GM19372 (cell line): ENCODE measurements at regions not wholly inside any gene's neighbourhood (a gene's known extent, or its start where the extent isn't known, plus 50 kb on each side); places are given as distances from the start of the nearest gene placed in this dataset.
"Not testable (repeated sequence)": the region's sequence is repeated elsewhere in the genome, so short reads cannot be mapped to it uniquely, and the experiment has no call there.

Experiments used
- ATAC-seq: cut with Tn5 transposase; IDR thresholded peaks from one replicate; pipeline ENCODE4 v1.9.1; 2021; ENCODE audit warnings: mild to moderate bottlenecking, low read depth, moderate library complexity; ENCODE audit not compliant: unreplicated experiment

GRCh38 chr1:80539298-80539697 is 1261.4 kb upstream of the ADGRL2 start:
- ATAC-seq = not testable (repeated sequence)

GRCh38 chr1:80536461-80536860 is 1264.3 kb upstream of the ADGRL2 start:
- ATAC-seq = no peak

DNA sequence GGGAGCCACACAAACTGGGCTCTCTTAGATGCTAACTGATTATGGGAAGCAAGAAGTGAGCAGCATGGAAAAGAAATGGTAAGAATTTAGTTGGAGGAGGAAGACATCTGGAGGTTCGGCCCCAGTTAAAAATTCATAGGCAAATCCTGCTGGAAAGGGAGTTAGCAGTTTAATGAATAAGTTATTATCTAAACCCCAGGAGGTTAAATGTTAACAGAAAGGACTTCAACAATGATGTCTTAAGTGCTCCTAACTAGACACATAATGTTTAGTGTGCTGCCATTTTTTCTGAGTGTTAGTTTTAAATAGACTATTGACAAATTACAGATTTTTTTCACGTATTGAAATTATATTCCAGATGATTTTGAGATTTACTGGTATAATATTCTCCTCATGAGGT is 1265.3 kb upstream of the ADGRL2 start:
- no peak for ATAC-seq

GRCh38 chr1:80534606-80535360 is 1266.0 kb upstream of the ADGRL2 start:
- no peak for ATAC-seq

DNA sequence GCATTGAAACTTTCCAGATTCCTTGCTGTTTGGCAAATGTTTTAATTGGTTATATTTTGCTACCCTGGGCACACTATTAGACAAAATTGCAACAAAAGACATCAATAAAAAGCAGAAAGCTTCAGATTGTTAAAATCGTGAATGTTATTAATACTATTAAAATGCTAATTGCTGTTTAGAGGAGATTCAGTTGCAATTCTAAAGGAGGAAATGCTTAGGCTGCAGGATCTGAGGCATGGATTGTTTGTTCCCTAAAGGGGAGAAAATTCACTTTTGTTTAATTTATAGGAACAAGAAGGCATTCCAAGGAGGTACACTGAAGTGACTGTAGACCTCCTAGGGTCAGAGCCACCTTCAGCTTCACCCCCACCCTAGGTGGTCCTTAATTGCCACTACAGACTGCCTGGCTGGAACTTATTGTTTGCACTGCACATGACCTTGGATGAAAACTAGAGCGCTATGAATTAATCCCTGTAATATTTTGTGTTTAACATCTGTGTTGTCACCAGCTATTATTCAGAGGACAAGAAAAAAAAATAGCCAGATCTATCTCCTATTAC is 1266.9 kb upstream of the ADGRL2 start:
- ATAC-seq = no peak

DNA sequence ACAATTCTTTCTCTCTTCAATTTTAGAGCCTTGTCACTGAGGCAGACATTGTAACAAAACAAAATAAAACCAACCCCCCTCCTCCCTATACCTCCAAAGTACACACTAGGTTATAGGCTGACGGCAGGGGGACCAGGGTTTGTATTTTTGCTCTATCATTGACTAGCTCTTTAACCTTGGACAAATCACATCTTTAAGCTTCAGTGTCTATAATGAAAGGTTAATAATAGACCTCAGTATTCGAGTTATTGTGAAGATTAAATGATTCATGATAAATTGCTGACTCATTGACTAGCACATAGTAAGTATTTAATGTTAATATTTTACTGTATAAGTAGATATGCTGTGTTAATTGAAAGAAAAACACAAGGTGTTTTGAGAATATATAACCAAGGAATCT is 1267.6 kb upstream of the ADGRL2 start:
- no peak for ATAC-seq

- no peak for ATAC-seq
These were observed 1269.6 kb upstream of the ADGRL2 start for GRCh38 chr1:80531182-80531581.

GRCh38 chr1:80529546-80529945 is 1271.2 kb upstream of the ADGRL2 start:
- ATAC-seq = no peak

DNA sequence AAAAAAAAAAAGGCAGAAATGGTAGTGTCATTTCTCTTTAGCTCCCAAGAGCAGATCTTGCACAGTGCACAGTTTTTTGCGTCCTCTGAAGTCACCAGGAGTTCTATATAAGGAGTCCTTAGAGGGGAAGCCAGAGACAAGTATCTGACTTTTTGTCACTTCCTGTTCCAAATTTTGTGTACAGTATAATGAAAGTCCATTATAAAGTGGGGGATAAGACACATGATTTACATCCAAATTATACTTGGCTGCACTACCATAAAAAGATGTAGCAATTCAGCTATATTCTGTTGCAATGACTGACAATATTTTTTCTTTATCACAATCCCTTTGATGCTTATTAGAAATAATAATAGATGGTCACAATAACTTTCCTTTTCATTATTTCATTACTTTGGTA is 1276.9 kb upstream of the ADGRL2 start:
- no peak for ATAC-seq

DNA sequence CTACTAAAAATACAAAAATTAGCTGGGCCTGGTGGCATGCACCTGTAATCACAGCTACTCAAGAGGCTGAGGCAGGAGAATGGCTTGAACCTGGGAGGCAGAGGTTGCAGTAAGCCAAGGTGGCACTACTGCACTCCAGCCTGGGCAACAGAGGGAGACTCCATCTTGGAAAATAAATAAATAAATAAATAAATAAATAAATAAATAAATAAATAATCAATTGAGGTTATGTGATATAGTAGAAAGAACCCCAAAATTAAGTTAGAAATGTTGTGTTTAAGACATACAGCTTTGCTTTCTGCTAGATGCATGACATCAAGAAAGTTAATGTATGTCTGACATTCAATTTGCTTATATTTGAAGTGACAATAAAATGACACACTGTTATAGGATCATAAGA is 1277.7 kb upstream of the ADGRL2 start:
- ATAC-seq = not testable (repeated sequence)

DNA sequence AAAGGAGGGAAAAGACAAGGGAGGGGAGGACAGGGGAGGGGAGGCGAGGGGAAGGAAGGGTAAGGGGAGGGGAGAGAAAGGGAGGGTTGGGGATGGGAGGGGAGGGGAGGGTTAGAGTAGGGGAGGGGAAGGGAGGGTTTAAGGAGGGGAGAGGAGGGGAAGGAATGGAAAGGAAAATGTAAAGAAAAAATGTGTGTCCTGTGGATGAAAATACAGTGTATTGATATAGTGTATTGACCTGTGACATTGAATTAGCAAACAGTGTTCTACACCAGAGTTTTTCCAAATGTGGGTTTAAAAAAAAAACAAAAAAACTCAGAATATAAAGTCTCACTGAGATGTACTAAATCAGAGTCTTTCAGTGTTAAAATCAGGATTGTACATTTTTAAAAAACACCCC is 1279.8 kb upstream of the ADGRL2 start:
- ATAC-seq = no peak

DNA sequence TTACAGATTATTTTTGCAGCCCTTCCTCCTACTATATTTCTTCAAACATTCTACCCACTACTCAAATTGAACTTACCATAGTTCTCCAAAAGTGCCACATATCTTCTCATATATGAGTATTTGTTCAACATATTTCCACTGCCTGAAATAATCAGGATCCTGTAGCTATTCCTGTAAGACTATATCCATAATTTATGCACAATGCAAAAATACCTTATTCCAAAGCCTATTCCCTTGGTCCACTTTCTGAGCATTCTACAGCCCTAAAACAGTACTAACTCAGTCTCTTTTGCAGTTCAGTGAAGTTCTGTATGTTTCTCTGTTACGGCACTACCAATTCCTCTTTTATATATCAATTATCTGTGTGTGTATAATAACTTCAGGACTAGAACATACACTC is 1283.7 kb upstream of the ADGRL2 start:
- ATAC-seq = no peak

DNA sequence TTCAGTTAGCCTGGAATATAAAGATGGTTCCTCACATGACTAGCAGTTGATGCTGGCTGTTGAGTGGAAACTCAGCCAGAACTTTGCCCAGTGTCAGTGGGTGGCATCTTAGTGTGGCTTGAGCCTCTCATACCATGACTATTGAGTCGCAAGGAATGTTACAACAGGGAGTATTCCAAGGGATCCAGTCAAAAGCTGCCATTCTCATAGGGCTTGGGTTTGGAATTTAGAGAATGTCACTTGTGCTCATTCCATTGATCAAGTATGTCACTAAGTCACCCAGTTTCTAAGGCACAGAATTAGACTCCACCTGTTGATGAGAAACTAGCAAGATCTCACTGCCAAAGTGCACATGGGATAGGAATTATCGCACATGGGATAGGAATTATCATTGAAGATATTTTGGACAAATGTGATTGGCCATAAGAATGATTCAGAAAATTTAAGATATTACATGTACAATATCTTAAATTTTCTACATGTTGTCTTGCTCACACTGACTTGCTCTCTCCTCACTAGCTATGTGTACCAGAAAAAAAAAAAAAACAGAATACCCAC is 1290.7 kb upstream of the ADGRL2 start:
- ATAC-seq = no peak

GRCh38 chr1:80506216-80506615 is 1294.5 kb upstream of the ADGRL2 start:
- ATAC-seq = no peak

- no peak for ATAC-seq
These were observed 1302.1 kb upstream of the ADGRL2 start for GRCh38 chr1:80498673-80499072.

DNA sequence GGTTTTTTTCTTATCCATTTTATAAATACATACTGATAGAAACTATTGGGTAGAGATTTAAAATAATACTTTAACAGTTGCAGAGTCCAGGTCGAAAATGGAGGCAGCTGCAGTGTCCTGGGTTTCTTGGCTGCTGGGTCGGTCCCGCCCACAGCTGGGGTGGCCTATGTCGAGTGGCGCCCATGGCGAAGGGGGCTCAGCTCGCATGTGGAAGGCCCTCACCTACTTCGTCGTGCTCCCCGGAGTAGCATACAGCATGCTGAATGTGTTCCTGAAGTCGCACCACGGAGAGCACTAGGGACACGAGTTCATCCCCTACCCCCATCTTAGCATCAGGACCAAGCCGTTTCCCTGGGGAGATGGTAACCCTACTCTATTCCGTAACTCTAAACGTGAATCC is 1304.9 kb upstream of the ADGRL2 start:
- no peak for ATAC-seq

GRCh38 chr1:80472145-80472544 is 1328.6 kb upstream of the ADGRL2 start:
- ATAC-seq = no peak

- ATAC-seq = no peak
These were observed 1332.4 kb upstream of the ADGRL2 start for GRCh38 chr1:80468356-80468755.

- ATAC-seq = no peak
These were observed 1338.7 kb upstream of the ADGRL2 start for GRCh38 chr1:80462006-80462405.

GRCh38 chr1:80457409-80457808 is 1343.3 kb upstream of the ADGRL2 start:
- no peak for ATAC-seq

GRCh38 chr1:80453775-80454174 is 1347.0 kb upstream of the ADGRL2 start:
- ATAC-seq = no peak

DNA sequence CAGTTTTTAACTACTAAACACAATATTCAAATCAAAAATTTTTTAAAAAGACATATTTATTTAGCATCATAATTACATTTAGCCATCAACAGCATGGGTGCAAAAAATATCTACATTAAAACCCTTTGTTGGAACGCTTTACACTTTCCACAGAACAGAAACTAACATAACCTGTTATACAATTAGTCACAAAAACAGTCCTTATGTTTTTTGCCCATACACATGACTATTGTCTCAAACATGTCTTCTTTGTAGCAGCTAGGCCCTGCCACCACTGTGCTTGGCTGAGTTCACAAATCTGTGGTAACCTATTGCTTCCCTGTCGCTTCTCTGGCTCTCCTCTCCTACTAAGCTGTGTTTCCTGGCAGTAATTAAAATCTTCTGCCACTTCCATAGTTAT is 1350.0 kb upstream of the ADGRL2 start:
- no peak for ATAC-seq
